ENCODE measurements at regions not wholly inside any gene's neighbourhood (a gene's known extent, or its start where the extent isn't known, plus 50 kb on each side); places are given as distances from the start of the nearest gene placed in this dataset.

GRCh38 chrX:103151799-103152198 is 58.9 kb upstream of the NXF3 start:
- TF ChIP-seq EP300 (IDR thresholded peaks at IDR 0.05) (no peak), POLR2AphosphoS5 (IDR thresholded peaks at IDR 0.05) (no peak)

Data from stomach (tissue), 4 donors.